ENCODE measurements at regions not wholly inside any gene's neighbourhood (a gene's known extent, or its start where the extent isn't known, plus 50 kb on each side); places are given as distances from the start of the nearest gene placed in this dataset.
"Not testable (repeated sequence)": the region's sequence is repeated elsewhere in the genome, so short reads cannot be mapped to it uniquely, and the experiment has no call there.

- DNase-seq: no peak
These were observed 280.4 kb downstream of the AEBP2 start for GRCh38 chr12:19719672-19720071.

- DNase-seq: no peak
These were observed 286.8 kb downstream of the AEBP2 start for GRCh38 chr12:19726122-19726521.

- DNase-seq: no peak
These were observed 287.3 kb downstream of the AEBP2 start for GRCh38 chr12:19726592-19726991.

GRCh38 chr12:19737019-19737418 lies 297.7 kb downstream of the AEBP2 start:
- DNase-seq: no peak

GRCh38 chr12:19739195-19739776 lies 300.0 kb downstream of the AEBP2 start:
- peak; percentile 4 for DNase-seq

GRCh38 chr12:19740472-19741131 lies 301.3 kb downstream of the AEBP2 start:
- no peak for DNase-seq

- no peak for DNase-seq
These were observed 301.8 kb downstream of the AEBP2 start for GRCh38 chr12:19741132-19741489.

GRCh38 chr12:19744705-19745218 lies 305.5 kb downstream of the AEBP2 start:
- DNase-seq: no peak

GRCh38 chr12:19746471-19746870 lies 307.2 kb downstream of the AEBP2 start:
- DNase-seq: no peak

GRCh38 chr12:19749906-19750574 lies 310.7 kb downstream of the AEBP2 start:
- DNase-seq: no peak

GRCh38 chr12:19751078-19751477 lies 311.8 kb downstream of the AEBP2 start:
- DNase-seq: no peak

- DNase-seq: no peak
These were observed 313.4 kb downstream of the AEBP2 start for GRCh38 chr12:19752712-19753111.

- DNase-seq: no peak
These were observed 315.8 kb downstream of the AEBP2 start for GRCh38 chr12:19755136-19755535.

GRCh38 chr12:19757317-19757877 lies 318.1 kb downstream of the AEBP2 start:
- DNase-seq: no peak

GRCh38 chr12:19759227-19759626 lies 319.9 kb downstream of the AEBP2 start:
- no peak for DNase-seq

GRCh38 chr12:19760611-19761010 lies 321.3 kb downstream of the AEBP2 start:
- DNase-seq: no peak

- no peak for DNase-seq
These were observed 322.2 kb downstream of the AEBP2 start for GRCh38 chr12:19761463-19761862.

GRCh38 chr12:19763488-19763887 lies 324.2 kb downstream of the AEBP2 start:
- DNase-seq: no peak

- no peak for DNase-seq
These were observed 325.1 kb downstream of the AEBP2 start for GRCh38 chr12:19764408-19764807.

- no peak for DNase-seq
These were observed 332.6 kb downstream of the AEBP2 start for GRCh38 chr12:19771858-19772257.

GRCh38 chr12:19772776-19773175 lies 333.5 kb downstream of the AEBP2 start:
- no peak for DNase-seq

- DNase-seq: no peak
These were observed 335.9 kb downstream of the AEBP2 start for GRCh38 chr12:19775241-19775640.

- not testable (repeated sequence) for DNase-seq
These were observed 336.7 kb downstream of the AEBP2 start for GRCh38 chr12:19775976-19776375.

- DNase-seq: no peak
These were observed 338.9 kb downstream of the AEBP2 start for GRCh38 chr12:19778172-19778571.

Data from activated CD4-positive, alpha-beta T cell treated with anti-CD3 and anti-CD28 coated beads, Interleukin-2, amount 50 U/mL, for 1 hour (primary cell).